Right lobe of liver (tissue), 6 donors: ENCODE measurements at regions not wholly inside any gene's neighbourhood (a gene's known extent, or its start where the extent isn't known, plus 50 kb on each side); places are given as distances from the start of the nearest gene placed in this dataset.
"Not testable (repeated sequence)": the region's sequence is repeated elsewhere in the genome, so short reads cannot be mapped to it uniquely, and the experiment has no call there.

Source experiments
- ATAC-seq, 4 donors: fragments of 200-7000 bp; cut with Tn5 transposase; one replicate each; pipeline ENCODE4 v1.9.1; 2020; ENCODE audit warnings: mild to moderate bottlenecking in 4 of 4, moderate library complexity in 4 of 4
- DNase-seq, 3 donors: peaks; one replicate each; pipeline ENCODE4 v3.0.0-alpha.2; 2020
- H3K27ac ChIP-seq, 3 donors: fragments of 200-600 bp; one replicate each; pipeline ENCODE4 v1.8.0; 2022
- H3K27me3 ChIP-seq, 2 donors: fragments of 200-600 bp; one replicate each; pipeline ENCODE4 v1.8.0; 2022
- H3K36me3 ChIP-seq, 4 donors: fragments of 200-600 bp; sonication (generic) in 1 of 4; one replicate each; pipeline versions ENCODE4 v1.5.1 to v1.8.0; 2017 to 2022; ENCODE audit warnings: control low read depth in 1 of 4
- H3K4me1 ChIP-seq, 4 donors: fragments of 200-600 bp; sonication (generic) in 1 of 4; one replicate each; pipeline versions ENCODE4 v1.5.1 to v1.8.0; 2017 to 2022; ENCODE audit warnings: control low read depth in 1 of 4
- H3K4me3 ChIP-seq, 3 donors: fragments of 200-600 bp; one replicate each; pipeline ENCODE4 v1.8.0; 2022
- H3K9me3 ChIP-seq, 4 donors: fragments of 200-600 bp; sonication (generic) in 1 of 4; one replicate each; pipeline versions ENCODE4 v1.5.1 to v1.8.0; 2017 to 2022; ENCODE audit warnings: control low read depth in 1 of 4
- CTCF ChIP-seq, 4 donors: fragments of 200-600 bp in 3 of 4; fragments of 450-650 bp in 1 of 4; IDR thresholded peaks; one replicate each; pipeline versions ENCODE4 v1.5.1 to v1.8.0; 2016 to 2022; ENCODE audit warnings: antibody characterized with exemption in 4 of 4, mild to moderate bottlenecking in 2 of 4
- POLR2A ChIP-seq: fragments of 450-650 bp; IDR thresholded peaks from one replicate; pipeline ENCODE4 v1.6.1; 2017; ENCODE audit warnings: antibody characterized with exemption, mild to moderate bottlenecking
- WGBS: methylation state at CpG from one replicate; pipeline ENCODE4 v1.1.6; 2018; ENCODE audit warnings: low coverage, low lambda C conversion rate; ENCODE audit not compliant: insufficient coverage; ENCODE audit errors: missing lambda C conversion rate; 5-methylcytosine and 5-hydroxymethylcytosine counted together
- intact Hi-C, 2 donors: fragments of 100-400 bp; cut with DNase I; formaldehyde crosslinking; loops; one replicate each; pipeline versions ENCODE4 v1.11.2 to v1.14.1; 2022
- donor health status: DM: no; HTN: yes; CAD: no.
- donor health status: DM: no; HTN: no; CAD: no.
- donor health status: DM: no; HTN: no; CAD: no.
- donor health status: DM: no; HTN: yes; CAD: no.
- donor health status: DM: no; HTN: yes; CAD: no.

GRCh38 chr11:50174975-50175374 is 142.3 kb downstream of the OR4C45 start:
- WGBS = 25% methylated on average over 1 of the region's 1 CpG
- Histone ChIP-seq H3K9me3 (no peaks in the 10 kb centered on the region), H3K4me3 (no peak overlapping the region), H3K27ac (no peak overlapping the region), H3K4me1 (no peaks in the 10 kb centered on the region), H3K36me3 (no peaks in the 10 kb centered on the region), H3K27me3 (no peaks in the 10 kb centered on the region)
- intact Hi-C loops = no loop called here
- ATAC-seq (no peak), DNase-seq (no peak)
- TF ChIP-seq POLR2A (no peak), CTCF (IDR thresholded peaks at IDR 0.05) (no peak)

- TF ChIP-seq CTCF (IDR thresholded peaks at IDR 0.05) = no peak
- no peak for TF ChIP-seq POLR2A
- intact Hi-C loops = no loop called here
- H3K36me3 ChIP-seq = no peaks in the 10 kb centered on the region
- H3K9me3 ChIP-seq = no peaks in the 10 kb centered on the region
- no peak overlapping the region for H3K4me3 ChIP-seq
- H3K27ac ChIP-seq = no peak overlapping the region
- DNase-seq = no peak
- no peaks in the 10 kb centered on the region for H3K27me3 ChIP-seq
- no peaks in the 10 kb centered on the region for H3K4me1 ChIP-seq
- ATAC-seq = no peak
Measured at GRCh38 chr11:50178737-50179136, 146.1 kb downstream of the OR4C45 start.

GRCh38 chr11:50181334-50181733 is 148.7 kb downstream of the OR4C45 start:
- ATAC-seq = no peak
- Histone ChIP-seq H3K27me3 (no peaks in the 10 kb centered on the region), H3K4me3 (no peak overlapping the region), H3K4me1 (no peaks in the 10 kb centered on the region), H3K9me3 (no peaks in the 10 kb centered on the region), H3K27ac (no peak overlapping the region), H3K36me3 (no peaks in the 10 kb centered on the region)
- intact Hi-C loops = no loop called here
- 39% methylated on average over 2 of the region's 2 CpGs for WGBS
- TF ChIP-seq CTCF (IDR thresholded peaks at IDR 0.05) (no peak), POLR2A (no peak)
- DNase-seq = no peak

- H3K27me3 ChIP-seq = no peaks in the 10 kb centered on the region
- H3K4me1 ChIP-seq = no peaks in the 10 kb centered on the region
- H3K27ac ChIP-seq = no peak overlapping the region
- H3K36me3 ChIP-seq = no peaks in the 10 kb centered on the region
- WGBS = 67% methylated on average over 2 of the region's 2 CpGs
- no peak overlapping the region for H3K4me3 ChIP-seq
- ATAC-seq (no peak), DNase-seq (no peak)
- intact Hi-C loops = no loop called here
- H3K9me3 ChIP-seq = no peaks in the 10 kb centered on the region
- no peak for TF ChIP-seq POLR2A
Measured at GRCh38 chr11:50182486-50182885, 149.8 kb downstream of the OR4C45 start.

- H3K4me1 ChIP-seq, intact Hi-C loops, H3K4me3 ChIP-seq, H3K9me3 ChIP-seq, H3K36me3 ChIP-seq, H3K27ac ChIP-seq, ATAC-seq, DNase-seq, H3K27me3 ChIP-seq: not testable (repeated sequence)
- WGBS = 94% methylated on average over 6 of the region's 19 CpGs
Measured at GRCh38 chr11:50183170-50183569, 150.5 kb downstream of the OR4C45 start.

- ATAC-seq = no peak
Measured at GRCh38 chr11:50186146-50186545, 153.5 kb downstream of the OR4C45 start.

More at GRCh38 chr11:50186146-50186545, 153.5 kb downstream of the OR4C45 start:
- DNase-seq = no peak
- intact Hi-C loops = no loop called here
- no peaks in the 10 kb centered on the region for H3K4me1 ChIP-seq
- no peak overlapping the region for H3K27ac ChIP-seq
- no peak overlapping the region for H3K4me3 ChIP-seq
- 33% methylated on average over 1 of the region's 1 CpG for WGBS
- H3K9me3 ChIP-seq = no peaks in the 10 kb centered on the region
- H3K36me3 ChIP-seq = no peaks in the 10 kb centered on the region
- TF ChIP-seq POLR2A = no peak
- no peak for TF ChIP-seq CTCF (IDR thresholded peaks at IDR 0.05)
- no peaks in the 10 kb centered on the region for H3K27me3 ChIP-seq
